ENCODE measurements at regions not wholly inside any gene's neighbourhood (a gene's known extent, or its start where the extent isn't known, plus 50 kb on each side); places are given as distances from the start of the nearest gene placed in this dataset.

GRCh38 chr9:13915131-13915530, 398.8 kb downstream of the NFIB start:
- TF ChIP-seq CTCF (IDR thresholded peaks at IDR 0.05) (no peak), EZH2 (IDR thresholded peaks at IDR 0.05; ENCODE audit: borderline replicate concordance, insufficient read depth, low read depth, low read length, poor library complexity, severe bottlenecking) (no peak)

Data from B cell (primary cell).